OCI-LY1 (cell line): ENCODE measurements at regions not wholly inside any gene's neighbourhood (a gene's known extent, or its start where the extent isn't known, plus 50 kb on each side); places are given as distances from the start of the nearest gene placed in this dataset.

Source experiments
- EZH2 ChIP-seq: fragments of 200-600 bp; sonication (generic), shearing (Covaris generic); IDR thresholded peaks from 2 replicates; pipeline ENCODE4 v1.8.0; 2017; ENCODE audit warnings: borderline replicate concordance, mixed run types, mild to moderate bottlenecking, antibody characterized with exemption, low read length, moderate library complexity, mixed read lengths
- TF ChIP-seq, protein P1 (sequence below): fragments of 200-600 bp; sonication (generic), shearing (Covaris generic); IDR thresholded peaks from 2 replicates; pipeline ENCODE4 v1.5.1; 2017; ENCODE audit warnings: mild to moderate bottlenecking, antibody characterized with exemption, low read length, moderate library complexity, mixed read lengths

DNA sequence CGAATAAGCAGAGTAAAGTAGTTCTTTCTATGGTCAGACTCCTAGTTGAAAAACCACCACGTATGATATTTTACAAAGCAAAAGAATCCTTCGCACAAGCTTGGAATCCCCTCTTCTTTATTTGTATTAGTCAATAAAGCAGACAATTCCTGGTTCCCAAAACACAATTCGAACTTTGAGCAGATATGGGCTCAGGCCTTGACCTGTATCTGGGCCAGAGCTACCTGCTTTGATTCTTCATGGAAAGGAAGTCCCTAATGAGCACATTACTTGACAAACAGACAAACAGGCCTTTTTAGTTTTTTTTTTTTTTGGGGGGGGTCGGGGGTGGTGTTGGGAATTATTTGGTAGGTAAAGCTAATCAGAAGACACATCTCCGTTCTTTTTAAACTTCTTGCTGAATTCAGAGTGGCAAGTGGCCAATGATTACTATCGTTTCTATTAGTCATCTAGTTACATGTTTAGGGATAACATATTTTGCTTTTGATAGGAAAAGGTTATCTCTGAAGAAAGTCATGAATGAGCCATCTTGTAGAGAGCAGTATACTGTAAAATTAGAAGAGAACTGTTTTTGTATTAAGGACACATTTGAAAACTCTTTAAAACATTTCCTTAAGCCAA is 116.6 kb upstream of the HMHB1 start:
- TF ChIP-seq, protein P1, sequence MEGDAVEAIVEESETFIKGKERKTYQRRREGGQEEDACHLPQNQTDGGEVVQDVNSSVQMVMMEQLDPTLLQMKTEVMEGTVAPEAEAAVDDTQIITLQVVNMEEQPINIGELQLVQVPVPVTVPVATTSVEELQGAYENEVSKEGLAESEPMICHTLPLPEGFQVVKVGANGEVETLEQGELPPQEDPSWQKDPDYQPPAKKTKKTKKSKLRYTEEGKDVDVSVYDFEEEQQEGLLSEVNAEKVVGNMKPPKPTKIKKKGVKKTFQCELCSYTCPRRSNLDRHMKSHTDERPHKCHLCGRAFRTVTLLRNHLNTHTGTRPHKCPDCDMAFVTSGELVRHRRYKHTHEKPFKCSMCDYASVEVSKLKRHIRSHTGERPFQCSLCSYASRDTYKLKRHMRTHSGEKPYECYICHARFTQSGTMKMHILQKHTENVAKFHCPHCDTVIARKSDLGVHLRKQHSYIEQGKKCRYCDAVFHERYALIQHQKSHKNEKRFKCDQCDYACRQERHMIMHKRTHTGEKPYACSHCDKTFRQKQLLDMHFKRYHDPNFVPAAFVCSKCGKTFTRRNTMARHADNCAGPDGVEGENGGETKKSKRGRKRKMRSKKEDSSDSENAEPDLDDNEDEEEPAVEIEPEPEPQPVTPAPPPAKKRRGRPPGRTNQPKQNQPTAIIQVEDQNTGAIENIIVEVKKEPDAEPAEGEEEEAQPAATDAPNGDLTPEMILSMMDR, result no peak
- no peak for TF ChIP-seq EZH2
